22Rv1 (cell line): ENCODE measurements at regions not wholly inside any gene's neighbourhood (a gene's known extent, or its start where the extent isn't known, plus 50 kb on each side); places are given as distances from the start of the nearest gene placed in this dataset.
A peak's percentile ranks its signal among the peaks of the same experiment; 100 is the strongest.
"Not testable (repeated sequence)": the region's sequence is repeated elsewhere in the genome, so short reads cannot be mapped to it uniquely, and the experiment has no call there.

Experiments
- H3K27ac ChIP-seq: fragments of 450-650 bp; 2 replicates; pipeline ENCODE4 v1.5.1; 2017
- CTCF ChIP-seq: fragments of 450-650 bp; IDR thresholded peaks from 2 replicates; pipeline ENCODE4 v1.5.1; 2017; ENCODE audit warnings: mild to moderate bottlenecking
- ZFX ChIP-seq: fragments of 450-650 bp; IDR thresholded peaks from 2 replicates; pipeline ENCODE4 v1.6.1; 2017; ENCODE audit warnings: antibody characterized with exemption, borderline replicate concordance

GRCh38 chr5:174493530-174493929 lies 230.9 kb upstream of the MSX2 start:
- no peak overlapping the region for H3K27ac ChIP-seq
- TF ChIP-seq CTCF (no peak), ZFX (no peak)

- H3K27ac ChIP-seq, result not testable (repeated sequence)
Measured at GRCh38 chr5:174497939-174498338, 226.4 kb upstream of the MSX2 start.

- not testable (repeated sequence) for H3K27ac ChIP-seq
Measured at GRCh38 chr5:174498575-174498974, 225.8 kb upstream of the MSX2 start.

GRCh38 chr5:174500636-174501035 lies 223.7 kb upstream of the MSX2 start:
- no peak for TF ChIP-seq ZFX
- TF ChIP-seq CTCF, result no peak
- H3K27ac ChIP-seq, result no peak overlapping the region

GRCh38 chr5:174501461-174502069 lies 222.8 kb upstream of the MSX2 start:
- TF ChIP-seq CTCF (no peak), ZFX (no peak)
- no peak overlapping the region for H3K27ac ChIP-seq

- H3K27ac ChIP-seq, result no peak overlapping the region
- TF ChIP-seq ZFX, result no peak
- TF ChIP-seq CTCF, result no peak
Measured at GRCh38 chr5:174503086-174503460, 221.3 kb upstream of the MSX2 start.

GRCh38 chr5:174503461-174504265 lies 220.7 kb upstream of the MSX2 start:
- TF ChIP-seq CTCF (no peak), ZFX (no peak)

GRCh38 chr5:174504266-174504726 lies 220.1 kb upstream of the MSX2 start:
- TF ChIP-seq CTCF, result no peak
- no peak for TF ChIP-seq ZFX

More at GRCh38 chr5:174503461-174504265, 220.7 kb upstream of the MSX2 start:
- 0 out of 2 replicates have a peak overlapping the region, but pooled peaks have one; percentile 30 for H3K27ac ChIP-seq

More at GRCh38 chr5:174504266-174504726, 220.1 kb upstream of the MSX2 start:
- no peak overlapping the region for H3K27ac ChIP-seq
